GM13977 (cell line): ENCODE measurements at regions not wholly inside any gene's neighbourhood (a gene's known extent, or its start where the extent isn't known, plus 50 kb on each side); places are given as distances from the start of the nearest gene placed in this dataset.

Source experiments
- DNase-seq: peaks from one replicate; pipeline ENCODE4 v3.0.0; 2012; ENCODE audit warnings: low spot score
- CTCF ChIP-seq: IDR thresholded peaks from 2 replicates; pipeline ENCODE4 v1.5.1; 2012; ENCODE audit warnings: mild to moderate bottlenecking, control low read depth; ENCODE audit not compliant: insufficient read depth; ENCODE audit errors: extremely low read depth, missing control alignments
- in situ Hi-C: fragments of 300-500 bp; cut with MboI; formaldehyde crosslinking; loops from one replicate; pipeline ENCODE4 v1.12.0; 2022; ENCODE audit warnings: low sequenced_read_pairs, low pct_unique_long_range_greater_than_20kb, mixed read lengths, inconsistent platforms; ENCODE audit not compliant: unreplicated experiment

- TF ChIP-seq CTCF, result no peak
- no peak for DNase-seq
- in situ Hi-C loops, result no loop called here
Observed at GRCh38 chrX:39519030-39519488, 578.7 kb downstream of the BCOR start.

- in situ Hi-C loops, result no loop called here
- no peak for DNase-seq
- TF ChIP-seq CTCF, result no peak
Observed at GRCh38 chrX:39519566-39520301, 578.0 kb downstream of the BCOR start.

GRCh38 chrX:39525758-39526157 is 572.0 kb downstream of the BCOR start:
- in situ Hi-C loops, result no loop called here
- TF ChIP-seq CTCF, result no peak
- no peak for DNase-seq

GRCh38 chrX:39527025-39527424 is 570.7 kb downstream of the BCOR start:
- no peak for DNase-seq
- no peak for TF ChIP-seq CTCF
- in situ Hi-C loops, result no loop called here

- no peak for DNase-seq
- TF ChIP-seq CTCF, result no peak
- in situ Hi-C loops, result no loop called here
Observed at GRCh38 chrX:39528161-39528916, 569.4 kb downstream of the BCOR start.

GRCh38 chrX:39532761-39533160 is 565.0 kb downstream of the BCOR start:
- DNase-seq, result no peak
- in situ Hi-C loops, result no loop called here
- TF ChIP-seq CTCF, result no peak
